ENCODE measurements at regions not wholly inside any gene's neighbourhood (a gene's known extent, or its start where the extent isn't known, plus 50 kb on each side); places are given as distances from the start of the nearest gene placed in this dataset.

DNA sequence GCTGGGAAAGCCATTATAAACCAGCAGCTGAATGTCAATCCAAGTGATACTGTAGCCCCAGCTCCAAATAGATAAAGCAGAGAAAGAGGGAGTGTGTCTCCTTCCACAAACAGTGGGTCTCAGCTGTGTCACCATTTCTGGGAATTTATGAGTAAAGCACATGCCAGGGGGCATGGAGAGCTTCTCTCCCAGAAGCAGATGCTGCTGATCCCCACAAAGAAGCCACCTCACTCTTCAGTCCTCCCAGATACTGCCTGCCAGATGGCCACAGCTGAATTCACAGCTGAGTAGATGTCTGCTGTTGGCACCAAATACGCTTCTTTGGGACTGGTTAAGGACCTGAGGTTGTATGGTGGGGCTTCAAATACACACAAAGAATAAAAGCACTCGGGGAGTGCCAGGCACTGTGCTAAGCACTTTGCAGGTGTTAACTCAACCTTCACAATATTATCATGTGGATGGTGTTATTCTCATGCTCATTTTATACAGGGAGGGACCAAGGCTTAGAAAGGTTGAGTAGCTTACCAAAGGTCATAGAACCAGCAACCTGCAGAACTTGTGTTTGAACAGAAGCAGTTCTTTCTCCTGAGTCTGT lies 298.3 kb downstream of the CDH11 start:
- Histone ChIP-seq H3K9me3 (ENCODE audit: control insufficient read depth, low read length) (no peaks in the 10 kb centered on the region), H3K27ac (ENCODE audit: low read length) (no peak overlapping the region), H3K4me3 (ENCODE audit: low read length) (no peak overlapping the region), H3K27me3 (ENCODE audit: control insufficient read depth, insufficient read depth) (no peaks in the 10 kb centered on the region), H3K4me1 (ENCODE audit: control insufficient read depth, insufficient read depth, low read length) (no peaks in the 10 kb centered on the region)
- ATAC-seq (no peak), DNase-seq (no peak)
- intact Hi-C loops (cut with DNase I) = no loop called here
- 71% methylated on average over 2 of the region's 2 CpGs for WGBS

DNA sequence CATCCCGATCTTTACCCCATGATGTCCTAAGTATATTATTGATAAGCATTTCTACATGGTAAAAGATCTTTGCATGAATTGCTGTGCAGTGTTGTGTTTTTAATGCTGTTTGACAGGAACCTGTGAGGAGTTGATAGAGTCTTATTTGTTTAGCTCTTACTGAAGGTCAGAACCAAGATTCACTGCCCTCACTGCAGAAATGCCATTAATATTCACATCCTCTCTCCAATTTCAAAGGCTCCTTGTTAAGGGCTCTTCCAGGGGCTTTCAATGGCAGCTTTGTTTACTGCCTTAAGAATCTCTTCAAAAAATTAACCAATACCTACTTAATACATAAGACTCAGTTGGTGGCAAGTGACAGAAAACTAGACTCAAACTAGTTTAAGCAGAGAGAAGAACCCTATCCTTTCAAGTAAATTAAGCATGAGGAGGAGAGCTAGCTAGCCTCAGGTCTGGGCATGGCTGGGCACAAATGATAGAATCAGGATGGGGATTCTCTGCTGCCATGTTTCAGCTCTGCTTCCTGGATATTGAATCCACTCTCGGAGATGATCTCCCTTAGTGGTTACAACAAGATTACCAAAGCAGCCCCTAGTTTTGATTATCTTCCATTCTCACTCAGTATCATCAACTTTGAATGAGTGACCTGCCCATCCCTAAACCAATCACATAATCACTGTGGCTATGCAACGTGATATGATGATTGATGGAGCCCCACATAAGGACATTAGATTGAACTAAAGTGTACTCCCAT lies 311.8 kb downstream of the CDH11 start:
- intact Hi-C loops (cut with DNase I) = no loop called here
- 87% methylated on average over 3 of the region's 3 CpGs for WGBS
- no peaks in the 10 kb centered on the region for H3K9me3 ChIP-seq (ENCODE audit: control insufficient read depth, low read length)
- no peak overlapping the region for H3K27ac ChIP-seq (ENCODE audit: low read length)
- H3K4me1 ChIP-seq (ENCODE audit: control insufficient read depth, insufficient read depth, low read length) = no peaks in the 10 kb centered on the region
- peaks cover 2% of the 10 kb centered on the region for H3K27me3 ChIP-seq (ENCODE audit: control insufficient read depth, insufficient read depth)
- H3K4me3 ChIP-seq (ENCODE audit: low read length) = no peak overlapping the region
- DNase-seq (no peak), ATAC-seq (no peak)

DNA sequence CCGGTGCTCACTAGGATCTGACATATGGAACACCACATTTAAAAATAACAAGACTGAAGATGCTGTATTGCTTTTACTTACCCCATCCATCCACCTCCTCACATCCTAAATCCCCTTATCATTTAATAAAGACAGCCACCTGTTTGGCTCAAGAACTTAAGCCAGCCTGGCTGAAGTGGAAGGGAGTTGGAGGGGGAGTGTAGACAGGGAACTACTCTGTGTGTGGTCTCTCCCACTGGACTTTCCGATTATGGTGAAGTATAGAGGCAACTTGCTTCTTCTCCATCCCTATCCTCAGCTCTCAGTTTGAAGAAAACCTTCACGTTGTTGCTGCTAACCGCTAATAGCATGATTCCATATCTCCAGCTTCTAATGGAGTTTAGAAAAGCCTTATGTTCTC lies 313.4 kb downstream of the CDH11 start:
- H3K4me3 ChIP-seq (ENCODE audit: low read length) = no peak overlapping the region
- no peaks in the 10 kb centered on the region for H3K9me3 ChIP-seq (ENCODE audit: control insufficient read depth, low read length)
- peaks cover 2% of the 10 kb centered on the region for H3K27me3 ChIP-seq (ENCODE audit: control insufficient read depth, insufficient read depth)
- 74% methylated on average over 4 of the region's 4 CpGs for WGBS
- no peak overlapping the region for H3K27ac ChIP-seq (ENCODE audit: low read length)
- intact Hi-C loops (cut with DNase I) = no loop called here
- no peaks in the 10 kb centered on the region for H3K4me1 ChIP-seq (ENCODE audit: control insufficient read depth, insufficient read depth, low read length)
- DNase-seq (no peak), ATAC-seq (no peak)

DNA sequence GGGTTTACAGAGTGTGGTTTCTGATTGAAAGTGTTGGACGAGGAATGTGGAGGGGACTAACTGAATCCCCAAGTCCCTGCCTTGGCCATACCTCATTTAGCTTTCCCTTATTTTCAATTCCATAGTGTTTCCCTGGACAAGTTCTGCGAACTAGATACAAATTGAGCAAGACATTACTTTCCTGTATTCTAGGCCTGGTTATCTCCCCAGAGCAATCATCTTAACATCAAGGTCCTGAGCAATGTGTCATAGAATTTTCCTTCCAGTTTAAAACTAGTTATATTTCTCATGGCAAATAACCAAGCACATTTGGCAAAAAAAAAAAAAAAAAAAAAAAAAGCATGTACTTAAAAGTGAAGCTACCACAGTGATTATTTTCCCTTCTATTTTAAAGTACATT lies 330.1 kb downstream of the CDH11 start:
- WGBS = 80% methylated on average over 2 of the region's 2 CpGs
- intact Hi-C loops (cut with DNase I) = no loop called here
- Histone ChIP-seq H3K27ac (ENCODE audit: low read length) (no peak overlapping the region), H3K9me3 (ENCODE audit: control insufficient read depth, low read length) (no peaks in the 10 kb centered on the region), H3K27me3 (ENCODE audit: control insufficient read depth, insufficient read depth) (no peaks in the 10 kb centered on the region), H3K4me1 (ENCODE audit: control insufficient read depth, insufficient read depth, low read length) (no peaks in the 10 kb centered on the region), H3K4me3 (ENCODE audit: low read length) (no peak overlapping the region)
- ATAC-seq = no peak
- DNase-seq = no peak

DNA sequence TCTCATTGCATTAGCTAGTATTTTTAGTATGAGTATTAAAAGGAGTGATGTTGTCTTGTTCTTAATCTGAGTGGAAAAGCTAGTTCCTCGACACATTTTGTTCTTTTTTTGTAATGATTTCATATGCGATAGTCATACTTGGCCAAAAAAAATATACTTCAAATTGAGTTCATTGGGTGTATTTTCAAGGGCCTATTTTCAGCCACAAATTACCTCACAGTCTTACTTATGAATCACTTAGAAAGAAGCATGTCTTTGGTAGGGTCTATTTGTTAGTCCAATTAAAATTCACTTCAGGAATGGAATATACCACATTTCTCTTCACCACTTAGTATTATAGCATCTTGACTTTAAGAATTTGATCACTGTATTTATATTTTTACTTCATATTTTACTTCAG lies 337.2 kb downstream of the CDH11 start:
- DNase-seq (no peak), ATAC-seq (no peak)
- Histone ChIP-seq H3K27me3 (ENCODE audit: control insufficient read depth, insufficient read depth) (no peaks in the 10 kb centered on the region), H3K4me1 (ENCODE audit: control insufficient read depth, insufficient read depth, low read length) (no peaks in the 10 kb centered on the region), H3K27ac (ENCODE audit: low read length) (no peak overlapping the region), H3K9me3 (ENCODE audit: control insufficient read depth, low read length) (no peaks in the 10 kb centered on the region), H3K4me3 (ENCODE audit: low read length) (no peak overlapping the region)
- 76% methylated on average over 2 of the region's 2 CpGs for WGBS
- intact Hi-C loops (cut with DNase I) = no loop called here

DNA sequence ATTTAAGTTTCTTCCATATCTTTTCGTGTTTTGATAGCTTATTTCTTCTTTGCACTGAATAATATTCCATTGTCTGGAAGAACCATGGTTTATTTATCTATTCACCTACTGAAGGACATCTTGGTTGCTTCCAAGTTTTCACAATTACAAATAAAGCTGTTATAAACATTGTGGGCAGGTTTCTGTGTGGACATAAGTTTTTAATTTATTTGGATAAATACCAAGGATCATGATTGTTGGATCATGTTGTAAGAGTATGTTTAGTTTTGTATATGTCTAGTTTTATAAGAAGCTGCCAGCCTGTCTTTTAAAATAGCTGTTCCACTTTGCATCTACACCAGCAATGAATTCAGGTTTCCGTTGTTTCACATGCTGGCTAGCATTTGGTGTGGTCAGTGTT lies 339.4 kb downstream of the CDH11 start:
- no peaks in the 10 kb centered on the region for H3K9me3 ChIP-seq (ENCODE audit: control insufficient read depth, low read length)
- intact Hi-C loops (cut with DNase I) = no loop called here
- no peak overlapping the region for H3K27ac ChIP-seq (ENCODE audit: low read length)
- no peaks in the 10 kb centered on the region for H3K27me3 ChIP-seq (ENCODE audit: control insufficient read depth, insufficient read depth)
- H3K4me3 ChIP-seq (ENCODE audit: low read length) = no peak overlapping the region
- DNase-seq = no peak
- ATAC-seq = no peak
- H3K4me1 ChIP-seq (ENCODE audit: control insufficient read depth, insufficient read depth, low read length) = no peaks in the 10 kb centered on the region
- 82% methylated on average over 2 of the region's 2 CpGs for WGBS

DNA sequence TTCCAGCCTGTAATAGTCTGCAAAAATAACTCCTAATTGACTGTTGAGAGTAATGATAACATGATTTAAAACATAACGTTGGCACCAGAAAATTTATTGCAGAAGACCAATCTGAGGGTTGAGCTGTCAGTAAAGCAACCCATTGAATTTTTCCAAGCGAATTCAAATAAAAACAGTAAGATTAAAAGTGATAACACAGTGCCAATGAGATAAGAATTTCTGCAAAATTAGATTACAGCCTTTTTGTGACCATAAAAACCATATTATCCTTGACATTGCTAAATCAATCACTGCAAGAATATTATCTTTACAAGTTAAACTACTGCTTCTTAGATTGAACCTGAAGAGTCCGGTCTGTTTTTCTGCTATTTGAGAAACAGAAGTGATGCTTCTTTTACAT lies 341.4 kb downstream of the CDH11 start:
- H3K27me3 ChIP-seq (ENCODE audit: control insufficient read depth, insufficient read depth) = no peaks in the 10 kb centered on the region
- no peaks in the 10 kb centered on the region for H3K4me1 ChIP-seq (ENCODE audit: control insufficient read depth, insufficient read depth, low read length)
- no peaks in the 10 kb centered on the region for H3K9me3 ChIP-seq (ENCODE audit: control insufficient read depth, low read length)
- intact Hi-C loops (cut with DNase I) = no loop called here
- 44% methylated on average over 3 of the region's 3 CpGs for WGBS
- no peak overlapping the region for H3K27ac ChIP-seq (ENCODE audit: low read length)
- no peak for ATAC-seq
- DNase-seq = no peak
- no peak overlapping the region for H3K4me3 ChIP-seq (ENCODE audit: low read length)

DNA sequence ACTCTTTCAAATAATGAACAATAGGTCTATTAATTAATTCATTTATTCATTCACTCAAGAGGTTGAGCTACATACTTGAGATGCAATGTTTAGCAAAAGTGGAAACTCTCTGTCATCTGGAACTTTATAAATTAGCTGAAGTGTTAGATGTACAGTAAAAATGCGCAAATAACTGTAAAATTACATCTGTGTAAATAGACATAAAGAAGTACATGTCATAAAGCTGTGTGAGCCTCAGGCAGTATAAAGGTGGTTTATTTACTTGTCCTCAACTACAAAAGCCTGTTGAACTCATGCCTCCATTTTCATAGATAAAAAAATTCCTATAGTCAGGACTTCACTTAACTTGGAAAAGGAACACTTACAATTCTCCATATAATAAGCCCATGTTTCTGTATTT lies 343.1 kb downstream of the CDH11 start:
- Histone ChIP-seq H3K27me3 (ENCODE audit: control insufficient read depth, insufficient read depth) (no peaks in the 10 kb centered on the region), H3K27ac (ENCODE audit: low read length) (no peak overlapping the region), H3K4me1 (ENCODE audit: control insufficient read depth, insufficient read depth, low read length) (no peaks in the 10 kb centered on the region), H3K9me3 (ENCODE audit: control insufficient read depth, low read length) (no peaks in the 10 kb centered on the region), H3K4me3 (ENCODE audit: low read length) (no peak overlapping the region)
- intact Hi-C loops (cut with DNase I) = no loop called here
- ATAC-seq = no peak
- WGBS = 93% methylated on average over 1 of the region's 1 CpG
- DNase-seq = no peak

DNA sequence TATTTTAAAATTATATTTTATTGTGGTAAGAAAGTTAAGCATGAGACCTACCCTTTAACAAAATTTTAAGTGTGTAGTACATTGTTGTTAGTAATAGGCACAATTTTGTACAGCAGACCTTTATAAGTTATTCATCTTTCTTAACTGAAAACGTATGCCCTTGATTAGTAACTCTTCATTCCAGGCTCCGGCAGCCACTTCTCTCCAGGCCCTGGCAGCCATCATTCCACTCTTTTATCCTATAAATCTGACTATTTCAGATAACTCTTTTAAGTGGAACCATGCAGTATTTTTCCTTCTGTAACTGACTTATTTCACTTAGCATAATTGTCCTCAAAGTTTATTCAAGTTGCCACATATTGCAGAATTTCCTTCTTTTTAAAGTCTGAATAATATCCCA lies 348.2 kb downstream of the CDH11 start:
- intact Hi-C loops (cut with DNase I) = no loop called here
- H3K9me3 ChIP-seq (ENCODE audit: control insufficient read depth, low read length) = no peaks in the 10 kb centered on the region
- ATAC-seq (no peak), DNase-seq (no peak)
- no peaks in the 10 kb centered on the region for H3K27me3 ChIP-seq (ENCODE audit: control insufficient read depth, insufficient read depth)
- 74% methylated on average over 2 of the region's 2 CpGs for WGBS
- H3K4me3 ChIP-seq (ENCODE audit: low read length) = no peak overlapping the region
- no peaks in the 10 kb centered on the region for H3K4me1 ChIP-seq (ENCODE audit: control insufficient read depth, insufficient read depth, low read length)
- no peak overlapping the region for H3K27ac ChIP-seq (ENCODE audit: low read length)

DNA sequence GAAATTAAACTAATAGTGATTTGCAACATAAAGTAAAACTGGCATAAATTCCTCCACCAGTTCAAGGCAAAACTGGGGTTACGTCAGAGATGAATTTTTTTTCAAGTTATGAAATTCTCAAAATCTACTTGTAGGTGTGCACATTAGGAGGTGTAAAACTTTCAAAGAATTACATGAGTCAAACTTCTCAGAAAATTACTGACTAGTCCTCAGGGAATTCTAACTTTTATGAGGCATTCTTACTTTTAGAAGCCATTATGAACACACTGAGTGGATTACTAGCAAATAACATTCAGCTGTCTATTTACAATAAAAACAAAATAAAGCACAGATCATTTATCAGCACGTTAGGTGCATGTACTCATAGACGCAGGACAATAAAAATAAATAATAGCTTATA lies 348.7 kb downstream of the CDH11 start:
- Histone ChIP-seq H3K4me1 (ENCODE audit: control insufficient read depth, insufficient read depth, low read length) (no peaks in the 10 kb centered on the region), H3K4me3 (ENCODE audit: low read length) (no peak overlapping the region), H3K9me3 (ENCODE audit: control insufficient read depth, low read length) (no peaks in the 10 kb centered on the region), H3K27me3 (ENCODE audit: control insufficient read depth, insufficient read depth) (no peaks in the 10 kb centered on the region), H3K27ac (ENCODE audit: low read length) (no peak overlapping the region)
- no peak for DNase-seq
- 84% methylated on average over 3 of the region's 3 CpGs for WGBS
- intact Hi-C loops (cut with DNase I) = no loop called here
- ATAC-seq = no peak

DNA sequence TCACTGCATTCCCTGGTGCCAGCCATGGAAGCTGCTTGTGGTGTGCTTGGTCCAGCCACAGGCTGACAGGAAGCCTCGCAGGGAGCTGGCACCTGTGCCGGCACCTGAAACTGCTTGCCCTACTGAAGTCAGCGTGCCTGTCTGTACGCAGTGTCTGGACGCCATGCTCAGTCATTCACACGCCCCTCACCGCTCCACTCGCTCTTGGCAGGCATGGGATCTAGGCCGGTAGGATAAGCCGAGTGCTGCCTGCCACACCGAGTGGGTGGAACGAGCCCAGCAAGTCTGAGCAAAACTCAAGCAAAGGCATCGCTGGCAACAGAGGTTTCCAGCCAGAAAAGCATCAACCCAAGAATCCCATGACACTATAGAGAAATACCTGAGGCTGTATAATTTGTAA lies 350.6 kb downstream of the CDH11 start:
- no peaks in the 10 kb centered on the region for H3K27me3 ChIP-seq (ENCODE audit: control insufficient read depth, insufficient read depth)
- no peaks in the 10 kb centered on the region for H3K9me3 ChIP-seq (ENCODE audit: control insufficient read depth, low read length)
- WGBS = 88% methylated on average over 13 of the region's 13 CpGs
- no peak overlapping the region for H3K4me3 ChIP-seq (ENCODE audit: low read length)
- H3K4me1 ChIP-seq (ENCODE audit: control insufficient read depth, insufficient read depth, low read length) = no peaks in the 10 kb centered on the region
- intact Hi-C loops (cut with DNase I) = no loop called here
- no peak for ATAC-seq
- H3K27ac ChIP-seq (ENCODE audit: low read length) = no peak overlapping the region
- no peak for DNase-seq

DNA sequence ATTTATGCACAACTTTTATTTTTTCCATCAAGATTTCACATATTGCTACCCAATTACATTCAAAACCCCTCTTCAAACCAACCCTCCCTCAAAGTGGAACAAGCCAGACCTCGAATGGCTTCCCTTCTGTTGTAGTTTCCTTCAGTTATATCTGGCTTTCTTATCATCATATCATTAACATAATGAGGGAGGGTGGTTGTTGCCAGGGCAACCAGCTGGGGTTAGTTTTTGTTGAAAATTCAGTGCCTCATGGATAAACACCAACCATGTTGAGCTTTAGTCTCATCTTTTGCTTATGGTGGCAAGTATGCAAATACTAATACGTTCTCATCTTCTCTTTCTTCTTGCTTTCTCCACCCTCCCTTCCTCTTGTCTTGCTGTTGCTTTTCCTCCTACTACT lies 359.7 kb downstream of the CDH11 start:
- Histone ChIP-seq H3K9me3 (ENCODE audit: control insufficient read depth, low read length) (no peaks in the 10 kb centered on the region), H3K27ac (ENCODE audit: low read length) (no peak overlapping the region), H3K4me1 (ENCODE audit: control insufficient read depth, insufficient read depth, low read length) (no peaks in the 10 kb centered on the region), H3K27me3 (ENCODE audit: control insufficient read depth, insufficient read depth) (no peaks in the 10 kb centered on the region), H3K4me3 (ENCODE audit: low read length) (no peak overlapping the region)
- intact Hi-C loops (cut with DNase I) = no loop called here
- ATAC-seq = no peak
- DNase-seq = no peak
- WGBS = 65% methylated on average over 2 of the region's 2 CpGs

Measured in right cardiac atrium (tissue), 5 donors.